HepG2 (cell line): ENCODE measurements at regions not wholly inside any gene's neighbourhood (a gene's known extent, or its start where the extent isn't known, plus 50 kb on each side); places are given as distances from the start of the nearest gene placed in this dataset.

Source experiments
- HNF1A ChIP-seq, 2 experiments: sonication (generic) in 1 of 2; formaldehyde crosslinking in 1 of 2; IDR thresholded peaks; 2 replicates each; pipeline versions ENCODE4 v1.4.0 to v1.6.1; 2016 to 2020; ENCODE audit warnings: borderline replicate concordance in 1 of 2, low read depth in 1 of 2, mild to moderate bottlenecking in 1 of 2, missing genetic modification reagents in 1 of 2
- KAT7 ChIP-seq: IDR thresholded peaks from 2 replicates; pipeline ENCODE4 v1.6.1; 2018; ENCODE audit warnings: borderline replicate concordance, missing compliant biosample characterization
- THAP8 ChIP-seq: sonication (generic); formaldehyde crosslinking; IDR thresholded peaks from 2 replicates; pipeline ENCODE4 v1.5.1; 2020; ENCODE audit warnings: missing genetic modification reagents, mild to moderate bottlenecking, borderline replicate concordance
- ZMAT3 ChIP-seq: sonication (generic); formaldehyde crosslinking; conservative IDR thresholded peaks from 2 replicates; pipeline ENCODE4 v1.7.0; 2021; ENCODE audit warnings: missing genetic modification reagents
- ZNF609 ChIP-seq: sonication (generic); formaldehyde crosslinking; IDR thresholded peaks from 2 replicates; pipeline ENCODE4 v1.4.0; 2020; ENCODE audit warnings: mild to moderate bottlenecking, missing genetic modification reagents, borderline replicate concordance

- no peak for TF ChIP-seq ZNF609
- no peak for TF ChIP-seq ZMAT3
- no peak for TF ChIP-seq HNF1A (IDR thresholded peaks at IDR 0.05; ENCODE audit: low read depth)
- no peak for TF ChIP-seq HNF1A (CRISPR knock-in tag; IDR thresholded peaks at IDR 0.05; ENCODE audit: borderline replicate concordance)
- TF ChIP-seq THAP8 (CRISPR knock-in tag) = no peak
- TF ChIP-seq KAT7 = no peak
These were observed 200.4 kb upstream of the PMFBP1 start (continued) for GRCh38 chr16:72372087-72373045.
